SK-N-SH treated with all-trans-retinoic acid at 6 μM for 48 hours (cell line): ENCODE measurements at regions not wholly inside any gene's neighbourhood (a gene's known extent, or its start where the extent isn't known, plus 50 kb on each side); places are given as distances from the start of the nearest gene placed in this dataset.

Experiments
- ARNTL ChIP-seq: fragments of 450-650 bp; formaldehyde crosslinking; IDR thresholded peaks from 2 replicates; pipeline ENCODE4 v1.5.0; 2020; ENCODE audit warnings: low read depth, mild to moderate bottlenecking, moderate library complexity, borderline replicate concordance
- BACH2 ChIP-seq: fragments of 250-450 bp; sonication (Bioruptor Pico); IDR thresholded peaks from 2 replicates; pipeline ENCODE4 v1.9.0; 2021; ENCODE audit warnings: mild to moderate bottlenecking, borderline replicate concordance
- CSDC2 ChIP-seq: fragments of 250-450 bp; sonication (Bioruptor Pico); IDR thresholded peaks from 2 replicates; pipeline ENCODE4 v1.5.0; 2020; ENCODE audit warnings: mild to moderate bottlenecking, moderate library complexity
- ESRRG ChIP-seq: fragments of 250-450 bp; sonication (Bioruptor Pico); IDR thresholded peaks from 2 replicates; pipeline ENCODE4 v1.6.1; 2021; ENCODE audit warnings: mild to moderate bottlenecking
- ISL1 ChIP-seq: fragments of 250-450 bp; sonication (Bioruptor Pico); IDR thresholded peaks from 2 replicates; pipeline ENCODE4 v2.1.2; 2022; ENCODE audit warnings: mild to moderate bottlenecking, moderate library complexity
- TCF4 ChIP-seq: fragments of 250-450 bp; sonication (Bioruptor Pico); IDR thresholded peaks from 2 replicates; pipeline ENCODE4 v1.8.0; 2021; ENCODE audit warnings: mild to moderate bottlenecking, moderate library complexity, borderline replicate concordance
- ZFP3 ChIP-seq: fragments of 250-450 bp; sonication (Bioruptor Pico); IDR thresholded peaks from 2 replicates; pipeline ENCODE4 v1.5.0; 2020; ENCODE audit warnings: mild to moderate bottlenecking, moderate library complexity
- ZFP30 ChIP-seq: fragments of 450-650 bp; formaldehyde crosslinking; IDR thresholded peaks from 2 replicates; pipeline ENCODE4 v1.5.0; 2022; ENCODE audit warnings: mild to moderate bottlenecking, moderate library complexity
- TF ChIP-seq, protein P1 (sequence below): fragments of 250-450 bp; sonication (Bioruptor Pico); IDR thresholded peaks from 2 replicates; pipeline ENCODE4 v1.8.0; 2020; ENCODE audit warnings: mild to moderate bottlenecking, moderate library complexity, borderline replicate concordance
- TF ChIP-seq, protein P2 (sequence below): fragments of 250-450 bp; sonication (Bioruptor Pico); IDR thresholded peaks from 2 replicates; pipeline ENCODE4 v1.5.1; 2020; ENCODE audit warnings: low read depth, mild to moderate bottlenecking, moderate library complexity

GRCh38 chr6:126640921-126641320 is 301.0 kb downstream of the CENPW start:
- TF ChIP-seq BACH2 (no peak), ZFP30 (CRISPR knock-in tag) (no peak), TCF4 (CRISPR knock-in tag) (no peak), ZFP3 (no peak), ISL1 (CRISPR knock-in tag) (no peak), CSDC2 (CRISPR knock-in tag) (no peak), ESRRG (no peak), ARNTL (no peak)
- TF ChIP-seq, protein P1, sequence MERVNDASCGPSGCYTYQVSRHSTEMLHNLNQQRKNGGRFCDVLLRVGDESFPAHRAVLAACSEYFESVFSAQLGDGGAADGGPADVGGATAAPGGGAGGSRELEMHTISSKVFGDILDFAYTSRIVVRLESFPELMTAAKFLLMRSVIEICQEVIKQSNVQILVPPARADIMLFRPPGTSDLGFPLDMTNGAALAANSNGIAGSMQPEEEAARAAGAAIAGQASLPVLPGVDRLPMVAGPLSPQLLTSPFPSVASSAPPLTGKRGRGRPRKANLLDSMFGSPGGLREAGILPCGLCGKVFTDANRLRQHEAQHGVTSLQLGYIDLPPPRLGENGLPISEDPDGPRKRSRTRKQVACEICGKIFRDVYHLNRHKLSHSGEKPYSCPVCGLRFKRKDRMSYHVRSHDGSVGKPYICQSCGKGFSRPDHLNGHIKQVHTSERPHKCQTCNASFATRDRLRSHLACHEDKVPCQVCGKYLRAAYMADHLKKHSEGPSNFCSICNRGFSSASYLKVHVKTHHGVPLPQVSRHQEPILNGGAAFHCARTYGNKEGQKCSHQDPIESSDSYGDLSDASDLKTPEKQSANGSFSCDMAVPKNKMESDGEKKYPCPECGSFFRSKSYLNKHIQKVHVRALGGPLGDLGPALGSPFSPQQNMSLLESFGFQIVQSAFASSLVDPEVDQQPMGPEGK = no peak
- TF ChIP-seq, protein P2, sequence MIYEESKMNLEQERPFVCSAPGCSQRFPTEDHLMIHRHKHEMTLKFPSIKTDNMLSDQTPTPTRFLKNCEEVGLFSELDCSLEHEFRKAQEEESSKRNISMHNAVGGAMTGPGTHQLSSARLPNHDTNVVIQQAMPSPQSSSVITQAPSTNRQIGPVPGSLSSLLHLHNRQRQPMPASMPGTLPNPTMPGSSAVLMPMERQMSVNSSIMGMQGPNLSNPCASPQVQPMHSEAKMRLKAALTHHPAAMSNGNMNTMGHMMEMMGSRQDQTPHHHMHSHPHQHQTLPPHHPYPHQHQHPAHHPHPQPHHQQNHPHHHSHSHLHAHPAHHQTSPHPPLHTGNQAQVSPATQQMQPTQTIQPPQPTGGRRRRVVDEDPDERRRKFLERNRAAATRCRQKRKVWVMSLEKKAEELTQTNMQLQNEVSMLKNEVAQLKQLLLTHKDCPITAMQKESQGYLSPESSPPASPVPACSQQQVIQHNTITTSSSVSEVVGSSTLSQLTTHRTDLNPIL (CRISPR knock-in tag) = no peak
